ENCODE measurements at regions not wholly inside any gene's neighbourhood (a gene's known extent, or its start where the extent isn't known, plus 50 kb on each side); places are given as distances from the start of the nearest gene placed in this dataset.

- DNase-seq: no peak
Measured at GRCh38 chr9:107213080-107213479, 70.0 kb upstream of the RAD23B start.

- peak; percentile 15 for DNase-seq
Measured at GRCh38 chr9:107213561-107214028, 69.5 kb upstream of the RAD23B start.

- DNase-seq: no peak
Measured at GRCh38 chr9:107214381-107214780, 68.7 kb upstream of the RAD23B start.

- DNase-seq: no peak
Measured at GRCh38 chr9:107214915-107215314, 68.2 kb upstream of the RAD23B start.

GRCh38 chr9:107215381-107215780 lies 67.7 kb upstream of the RAD23B start:
- no peak for DNase-seq

- no peak for DNase-seq
Measured at GRCh38 chr9:107216329-107216728, 66.8 kb upstream of the RAD23B start.

- no peak for DNase-seq
Measured at GRCh38 chr9:107218829-107219485, 64.1 kb upstream of the RAD23B start.

GRCh38 chr9:107219486-107220077 lies 63.5 kb upstream of the RAD23B start:
- no peak for DNase-seq

- DNase-seq: no peak
Measured at GRCh38 chr9:107221321-107221720, 61.8 kb upstream of the RAD23B start.

- no peak for DNase-seq
Measured at GRCh38 chr9:107222020-107222522, 61.0 kb upstream of the RAD23B start.

- DNase-seq: no peak
Measured at GRCh38 chr9:107223381-107223780, 59.7 kb upstream of the RAD23B start.

GRCh38 chr9:107224252-107224651 lies 58.8 kb upstream of the RAD23B start:
- DNase-seq: no peak

- no peak for DNase-seq
Measured at GRCh38 chr9:107226421-107226820, 56.7 kb upstream of the RAD23B start.

- DNase-seq: no peak
Measured at GRCh38 chr9:107227774-107228173, 55.3 kb upstream of the RAD23B start.

- DNase-seq: no peak
Measured at GRCh38 chr9:107228496-107229039, 54.5 kb upstream of the RAD23B start.

GRCh38 chr9:107229241-107229741 lies 53.8 kb upstream of the RAD23B start:
- DNase-seq: no peak

Measured in activated naive CD4-positive, alpha-beta T cell treated with anti-CD3 and anti-CD28 coated beads, Interleukin-2, amount 50 U/mL, for 16 hours (primary cell).